ENCODE measurements at regions not wholly inside any gene's neighbourhood (a gene's known extent, or its start where the extent isn't known, plus 50 kb on each side); places are given as distances from the start of the nearest gene placed in this dataset.

- TF ChIP-seq POLR2A (IDR thresholded peaks at IDR 0.05; ENCODE audit: low read depth, low read length) (no peak), POLR2AphosphoS5 (IDR thresholded peaks at IDR 0.05; ENCODE audit: low read depth, low read length) (no peak), SPI1 (IDR thresholded peaks at IDR 0.05; ENCODE audit: low read depth, low read length) (no peak), TAF1 (IDR thresholded peaks at IDR 0.05; ENCODE audit: low read depth, low read length) (no peak), PAX5 (IDR thresholded peaks at IDR 0.05; ENCODE audit: insufficient read depth, low read length, severe bottlenecking) (no peak), POU2F2 (IDR thresholded peaks at IDR 0.05; ENCODE audit: low read depth, low read length) (no peak)
Observed at GRCh38 chr18:79608999-79609461, 70.6 kb upstream of the CTDP1 start.
